ENCODE measurements at regions not wholly inside any gene's neighbourhood (a gene's known extent, or its start where the extent isn't known, plus 50 kb on each side); places are given as distances from the start of the nearest gene placed in this dataset.

DNA sequence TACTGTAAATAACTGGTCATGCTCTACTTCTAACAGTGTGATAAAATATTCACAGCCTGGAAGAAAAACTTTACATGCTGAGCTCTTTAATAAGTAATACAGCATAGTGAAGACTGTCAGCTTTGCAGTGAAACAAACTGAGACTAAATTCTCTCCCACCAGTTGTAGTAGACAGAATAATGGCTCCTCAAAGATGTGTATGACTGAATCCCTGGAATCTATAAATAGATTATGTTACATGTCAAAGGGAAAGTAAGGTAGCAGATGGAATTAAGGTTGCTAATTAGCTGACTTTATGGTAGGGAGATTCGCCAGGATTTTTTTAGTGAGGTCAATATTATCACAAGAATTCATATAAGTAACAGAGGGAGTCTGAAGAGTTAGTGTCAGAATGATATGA is 609.5 kb upstream of the VRK2 start:
- TF ChIP-seq CSDC2 (CRISPR knock-in tag; IDR thresholded peaks at IDR 0.05): no peak
- TF ChIP-seq, protein P1, sequence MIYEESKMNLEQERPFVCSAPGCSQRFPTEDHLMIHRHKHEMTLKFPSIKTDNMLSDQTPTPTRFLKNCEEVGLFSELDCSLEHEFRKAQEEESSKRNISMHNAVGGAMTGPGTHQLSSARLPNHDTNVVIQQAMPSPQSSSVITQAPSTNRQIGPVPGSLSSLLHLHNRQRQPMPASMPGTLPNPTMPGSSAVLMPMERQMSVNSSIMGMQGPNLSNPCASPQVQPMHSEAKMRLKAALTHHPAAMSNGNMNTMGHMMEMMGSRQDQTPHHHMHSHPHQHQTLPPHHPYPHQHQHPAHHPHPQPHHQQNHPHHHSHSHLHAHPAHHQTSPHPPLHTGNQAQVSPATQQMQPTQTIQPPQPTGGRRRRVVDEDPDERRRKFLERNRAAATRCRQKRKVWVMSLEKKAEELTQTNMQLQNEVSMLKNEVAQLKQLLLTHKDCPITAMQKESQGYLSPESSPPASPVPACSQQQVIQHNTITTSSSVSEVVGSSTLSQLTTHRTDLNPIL (CRISPR knock-in tag; IDR thresholded peaks at IDR 0.05; ENCODE audit: low read depth): no peak
- TF ChIP-seq PPARA (CRISPR knock-in tag; IDR thresholded peaks at IDR 0.05; ENCODE audit: borderline replicate concordance): no peak
- TF ChIP-seq ZNF565 (CRISPR knock-in tag; conservative IDR thresholded peaks at IDR 0.05; ENCODE audit: low read depth): no peak
- TF ChIP-seq ZNF70 (CRISPR knock-in tag; IDR thresholded peaks at IDR 0.05): no peak
- no peak for TF ChIP-seq ARNTL (CRISPR knock-in tag; IDR thresholded peaks at IDR 0.05; ENCODE audit: borderline replicate concordance, low read depth)
- TF ChIP-seq ZFP30 (CRISPR knock-in tag; IDR thresholded peaks at IDR 0.05): no peak
- TF ChIP-seq POU6F1 (CRISPR knock-in tag; IDR thresholded peaks at IDR 0.05; ENCODE audit: borderline replicate concordance, low read depth): no peak
- TF ChIP-seq OSR1 (CRISPR knock-in tag; IDR thresholded peaks at IDR 0.05): no peak
- TF ChIP-seq RARB (CRISPR knock-in tag; IDR thresholded peaks at IDR 0.05): no peak
- TF ChIP-seq, protein P2, sequence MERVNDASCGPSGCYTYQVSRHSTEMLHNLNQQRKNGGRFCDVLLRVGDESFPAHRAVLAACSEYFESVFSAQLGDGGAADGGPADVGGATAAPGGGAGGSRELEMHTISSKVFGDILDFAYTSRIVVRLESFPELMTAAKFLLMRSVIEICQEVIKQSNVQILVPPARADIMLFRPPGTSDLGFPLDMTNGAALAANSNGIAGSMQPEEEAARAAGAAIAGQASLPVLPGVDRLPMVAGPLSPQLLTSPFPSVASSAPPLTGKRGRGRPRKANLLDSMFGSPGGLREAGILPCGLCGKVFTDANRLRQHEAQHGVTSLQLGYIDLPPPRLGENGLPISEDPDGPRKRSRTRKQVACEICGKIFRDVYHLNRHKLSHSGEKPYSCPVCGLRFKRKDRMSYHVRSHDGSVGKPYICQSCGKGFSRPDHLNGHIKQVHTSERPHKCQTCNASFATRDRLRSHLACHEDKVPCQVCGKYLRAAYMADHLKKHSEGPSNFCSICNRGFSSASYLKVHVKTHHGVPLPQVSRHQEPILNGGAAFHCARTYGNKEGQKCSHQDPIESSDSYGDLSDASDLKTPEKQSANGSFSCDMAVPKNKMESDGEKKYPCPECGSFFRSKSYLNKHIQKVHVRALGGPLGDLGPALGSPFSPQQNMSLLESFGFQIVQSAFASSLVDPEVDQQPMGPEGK (CRISPR knock-in tag; IDR thresholded peaks at IDR 0.05; ENCODE audit: borderline replicate concordance): no peak
- no peak for TF ChIP-seq TOX (CRISPR knock-in tag; IDR thresholded peaks at IDR 0.05; ENCODE audit: borderline replicate concordance)
- no peak for TF ChIP-seq ESRRG (CRISPR knock-in tag; IDR thresholded peaks at IDR 0.05)
- TF ChIP-seq, protein P3, sequence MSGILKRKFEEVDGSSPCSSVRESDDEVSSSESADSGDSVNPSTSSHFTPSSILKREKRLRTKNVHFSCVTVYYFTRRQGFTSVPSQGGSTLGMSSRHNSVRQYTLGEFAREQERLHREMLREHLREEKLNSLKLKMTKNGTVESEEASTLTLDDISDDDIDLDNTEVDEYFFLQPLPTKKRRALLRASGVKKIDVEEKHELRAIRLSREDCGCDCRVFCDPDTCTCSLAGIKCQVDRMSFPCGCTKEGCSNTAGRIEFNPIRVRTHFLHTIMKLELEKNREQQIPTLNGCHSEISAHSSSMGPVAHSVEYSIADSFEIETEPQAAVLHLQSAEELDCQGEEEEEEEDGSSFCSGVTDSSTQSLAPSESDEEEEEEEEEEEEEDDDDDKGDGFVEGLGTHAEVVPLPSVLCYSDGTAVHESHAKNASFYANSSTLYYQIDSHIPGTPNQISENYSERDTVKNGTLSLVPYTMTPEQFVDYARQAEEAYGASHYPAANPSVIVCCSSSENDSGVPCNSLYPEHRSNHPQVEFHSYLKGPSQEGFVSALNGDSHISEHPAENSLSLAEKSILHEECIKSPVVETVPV (CRISPR knock-in tag; IDR thresholded peaks at IDR 0.05): no peak

All from SK-N-SH treated with all-trans-retinoic acid at 6 μM for 48 hours (cell line).